ENCODE measurements at regions not wholly inside any gene's neighbourhood (a gene's known extent, or its start where the extent isn't known, plus 50 kb on each side); places are given as distances from the start of the nearest gene placed in this dataset.

DNA sequence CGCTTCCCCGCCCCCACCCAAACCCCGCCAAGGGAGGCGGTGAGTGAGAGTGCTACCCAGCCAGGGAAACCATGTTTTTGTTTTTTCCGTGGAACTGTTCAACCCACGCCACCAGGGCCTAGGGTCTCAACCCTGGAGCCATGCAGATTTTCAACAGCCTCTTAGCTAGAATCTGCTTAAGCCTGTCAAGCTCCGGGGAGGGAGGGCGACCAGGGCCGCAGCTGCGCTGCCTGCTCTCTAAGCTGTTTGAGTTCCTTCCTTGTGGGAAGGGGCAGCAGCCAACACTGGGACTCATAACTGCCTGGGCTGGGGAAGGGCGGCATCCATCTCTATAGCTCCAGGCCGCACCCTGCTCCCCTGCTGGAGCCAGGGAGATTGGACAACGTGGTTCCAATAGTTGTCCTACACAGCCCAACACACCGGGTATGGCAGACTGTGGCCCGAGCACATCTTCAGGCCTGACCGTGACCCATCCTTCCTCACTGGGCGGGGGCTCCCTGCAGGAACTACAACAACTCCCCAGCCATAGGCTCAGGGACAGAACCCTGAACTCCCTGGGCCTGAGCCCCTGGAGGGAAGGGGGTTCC, 1065.7 kb upstream of the MANEA start:
- H3K4me1 Mint-ChIP-seq (ENCODE audit: low read depth), result no peaks in the 10 kb centered on the region
- no peak overlapping the region for H3K4me3 Mint-ChIP-seq (ENCODE audit: unreplicated experiment)
- peaks cover 3% of the 10 kb centered on the region for H3K36me3 Mint-ChIP-seq (ENCODE audit: low read depth)
- no peak for DNase-seq (ENCODE audit: low spot score)
- no peak overlapping the region for H3K27ac Mint-ChIP-seq (ENCODE audit: unreplicated experiment)
- H3K27me3 Mint-ChIP-seq (ENCODE audit: low read depth), result no peaks in the 10 kb centered on the region
- TF ChIP-seq, protein P1, sequence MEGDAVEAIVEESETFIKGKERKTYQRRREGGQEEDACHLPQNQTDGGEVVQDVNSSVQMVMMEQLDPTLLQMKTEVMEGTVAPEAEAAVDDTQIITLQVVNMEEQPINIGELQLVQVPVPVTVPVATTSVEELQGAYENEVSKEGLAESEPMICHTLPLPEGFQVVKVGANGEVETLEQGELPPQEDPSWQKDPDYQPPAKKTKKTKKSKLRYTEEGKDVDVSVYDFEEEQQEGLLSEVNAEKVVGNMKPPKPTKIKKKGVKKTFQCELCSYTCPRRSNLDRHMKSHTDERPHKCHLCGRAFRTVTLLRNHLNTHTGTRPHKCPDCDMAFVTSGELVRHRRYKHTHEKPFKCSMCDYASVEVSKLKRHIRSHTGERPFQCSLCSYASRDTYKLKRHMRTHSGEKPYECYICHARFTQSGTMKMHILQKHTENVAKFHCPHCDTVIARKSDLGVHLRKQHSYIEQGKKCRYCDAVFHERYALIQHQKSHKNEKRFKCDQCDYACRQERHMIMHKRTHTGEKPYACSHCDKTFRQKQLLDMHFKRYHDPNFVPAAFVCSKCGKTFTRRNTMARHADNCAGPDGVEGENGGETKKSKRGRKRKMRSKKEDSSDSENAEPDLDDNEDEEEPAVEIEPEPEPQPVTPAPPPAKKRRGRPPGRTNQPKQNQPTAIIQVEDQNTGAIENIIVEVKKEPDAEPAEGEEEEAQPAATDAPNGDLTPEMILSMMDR (IDR thresholded peaks at IDR 0.05), result no peak
- H3K9me3 Mint-ChIP-seq (ENCODE audit: low read depth), result peaks cover 9% of the 10 kb centered on the region

DNA sequence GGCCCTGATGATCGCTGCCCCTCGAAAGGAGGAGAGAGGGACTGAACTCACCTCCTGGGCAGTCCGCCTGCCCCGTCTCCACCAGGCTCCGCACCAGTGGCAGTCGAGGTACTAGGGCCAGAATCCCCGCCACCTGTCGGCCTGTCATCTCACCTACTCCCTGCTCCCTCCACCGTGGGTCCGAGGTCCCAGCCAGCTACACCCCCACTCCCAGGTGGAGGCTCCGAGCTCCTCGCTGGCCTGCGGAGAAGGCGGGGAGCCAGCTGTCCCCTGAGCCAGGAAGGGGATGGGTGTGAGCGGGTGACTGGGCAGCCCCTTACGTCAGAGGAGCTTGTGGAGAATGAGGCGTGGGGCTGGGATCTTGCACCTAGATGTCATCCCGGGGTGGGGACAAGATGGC, 1066.5 kb upstream of the MANEA start:
- DNase-seq (ENCODE audit: low spot score), result peak; percentile 78
- no peak overlapping the region for H3K27ac Mint-ChIP-seq (ENCODE audit: unreplicated experiment)
- H3K9me3 Mint-ChIP-seq (ENCODE audit: low read depth), result peaks cover 2% of the 10 kb centered on the region
- H3K4me3 Mint-ChIP-seq (ENCODE audit: unreplicated experiment), result no peak overlapping the region
- TF ChIP-seq, protein P1 (IDR thresholded peaks at IDR 0.05), result no peak
- no peaks in the 10 kb centered on the region for H3K36me3 Mint-ChIP-seq (ENCODE audit: low read depth)
- no peaks in the 10 kb centered on the region for H3K4me1 Mint-ChIP-seq (ENCODE audit: low read depth)
- H3K27me3 Mint-ChIP-seq (ENCODE audit: low read depth), result no peaks in the 10 kb centered on the region

DNA sequence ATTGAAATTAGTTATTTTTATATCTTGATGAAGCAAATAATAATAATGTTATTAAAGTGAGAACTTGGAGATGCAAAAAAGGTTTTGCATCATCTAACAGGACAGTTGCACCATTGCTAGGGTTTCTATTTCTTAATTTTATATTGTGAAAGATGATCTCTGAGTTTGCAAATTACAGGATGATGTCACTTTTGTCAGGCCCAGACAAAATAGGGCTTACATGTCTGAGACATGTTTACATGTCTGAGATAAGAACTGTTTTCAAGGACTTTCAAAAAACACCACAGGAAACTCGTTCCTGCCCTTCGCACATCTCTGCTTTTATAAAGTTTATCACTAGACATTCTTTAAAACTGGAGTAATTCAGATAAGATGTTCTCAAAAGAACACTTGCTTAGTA, 1075.8 kb upstream of the MANEA start:
- DNase-seq (ENCODE audit: low spot score), result no peak
- TF ChIP-seq, protein P1 (IDR thresholded peaks at IDR 0.05), result no peak
- H3K27ac Mint-ChIP-seq (ENCODE audit: unreplicated experiment), result no peak overlapping the region

DNA sequence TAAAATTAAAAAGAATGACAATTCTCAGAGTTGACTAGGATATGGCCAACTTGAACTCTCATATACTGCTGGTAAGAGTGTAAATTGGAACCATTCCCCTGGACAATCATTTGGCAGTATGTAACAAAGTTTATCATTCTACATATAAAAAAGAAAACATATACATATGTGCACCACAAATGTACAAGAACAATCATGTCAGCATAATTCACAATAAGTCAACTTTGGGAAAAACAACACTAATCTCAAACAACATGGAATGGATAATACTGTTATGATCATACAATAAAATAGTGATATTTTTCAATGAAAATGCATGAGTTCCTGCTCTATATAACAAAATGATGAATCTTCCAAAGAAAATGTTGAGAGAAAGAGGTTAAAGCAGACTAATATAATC, 1078.7 kb upstream of the EPHA7 start:
- Mint-ChIP-seq H3K36me3 (ENCODE audit: low read depth) (no peaks in the 10 kb centered on the region), H3K27me3 (ENCODE audit: low read depth) (no peaks in the 10 kb centered on the region), H3K4me1 (ENCODE audit: low read depth) (no peaks in the 10 kb centered on the region), H3K4me3 (ENCODE audit: unreplicated experiment) (no peak overlapping the region), H3K9me3 (ENCODE audit: low read depth) (no peaks in the 10 kb centered on the region), H3K27ac (ENCODE audit: unreplicated experiment) (no peak overlapping the region)
- DNase-seq (ENCODE audit: low spot score), result no peak
- TF ChIP-seq, protein P1 (IDR thresholded peaks at IDR 0.05), result no peak

More for the DNA sequence above, 1075.8 kb upstream of the MANEA start:
- Mint-ChIP-seq H3K4me1 (ENCODE audit: low read depth) (no peaks in the 10 kb centered on the region), H3K27me3 (ENCODE audit: low read depth) (no peaks in the 10 kb centered on the region), H3K4me3 (ENCODE audit: unreplicated experiment) (no peak overlapping the region), H3K36me3 (ENCODE audit: low read depth) (no peaks in the 10 kb centered on the region), H3K9me3 (ENCODE audit: low read depth) (no peaks in the 10 kb centered on the region)

DNA sequence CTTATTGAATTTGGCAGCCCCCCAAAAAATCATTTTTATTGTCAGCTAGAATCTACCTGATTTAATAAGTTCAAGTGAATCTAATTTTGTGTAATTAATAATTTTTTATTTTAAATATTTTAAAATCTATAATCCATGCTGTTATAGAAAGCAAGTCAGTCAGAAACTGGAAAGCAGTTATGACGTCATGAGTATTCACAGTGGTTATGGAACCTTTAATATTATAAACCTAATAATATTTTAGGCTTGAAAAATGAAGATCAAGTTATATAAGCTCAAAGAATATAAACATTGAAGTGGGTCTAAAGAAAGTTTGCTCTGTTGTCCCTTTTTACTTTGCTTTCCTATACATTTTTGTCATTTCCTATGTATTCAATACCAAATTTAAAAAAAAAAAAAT, 1075.1 kb upstream of the EPHA7 start:
- no peak for DNase-seq (ENCODE audit: low spot score)
- no peaks in the 10 kb centered on the region for H3K36me3 Mint-ChIP-seq (ENCODE audit: low read depth)
- H3K4me3 Mint-ChIP-seq (ENCODE audit: unreplicated experiment), result no peak overlapping the region
- no peaks in the 10 kb centered on the region for H3K9me3 Mint-ChIP-seq (ENCODE audit: low read depth)
- no peaks in the 10 kb centered on the region for H3K4me1 Mint-ChIP-seq (ENCODE audit: low read depth)
- TF ChIP-seq, protein P1 (IDR thresholded peaks at IDR 0.05), result no peak
- no peaks in the 10 kb centered on the region for H3K27me3 Mint-ChIP-seq (ENCODE audit: low read depth)
- no peak overlapping the region for H3K27ac Mint-ChIP-seq (ENCODE audit: unreplicated experiment)

Data from chondrocyte (in vitro differentiated cells).